DND-41 (cell line): ENCODE measurements at regions not wholly inside any gene's neighbourhood (a gene's known extent, or its start where the extent isn't known, plus 50 kb on each side); places are given as distances from the start of the nearest gene placed in this dataset.

Source experiments
- ATAC-seq: fragments of 200-7000 bp; cut with Tn5 transposase; 3 replicates; pipeline ENCODE4 v1.9.1; 2021; ENCODE audit warnings: low read depth; ENCODE audit not compliant: insufficient read depth
- DNase-seq: peaks from one replicate; pipeline ENCODE4 v3.0.0-alpha.2; 2020
- H2AFZ ChIP-seq: 2 replicates; pipeline ENCODE4 v1.6.0; 2012; ENCODE audit warnings: low read depth, low read length
- H3K27ac ChIP-seq: 2 replicates; pipeline ENCODE4 v1.5.1; 2012; ENCODE audit warnings: low read length, inconsistent platforms
- H3K27me3 ChIP-seq: fragments of 200-600 bp; sonication (generic); 2 replicates; pipeline ENCODE4 v1.6.0; 2012; ENCODE audit warnings: low read length, mild to moderate bottlenecking, inconsistent platforms; ENCODE audit not compliant: insufficient read depth, poor library complexity
- H3K36me3 ChIP-seq: 2 replicates; pipeline ENCODE4 v1.5.1; 2012; ENCODE audit warnings: low read length, inconsistent platforms; ENCODE audit not compliant: insufficient read depth
- H3K4me1 ChIP-seq: 2 replicates; pipeline ENCODE4 v1.5.1; 2012; ENCODE audit warnings: mild to moderate bottlenecking, low read length; ENCODE audit not compliant: insufficient read depth
- H3K4me2 ChIP-seq: 2 replicates; pipeline ENCODE4 v1.6.0; 2012; ENCODE audit warnings: mild to moderate bottlenecking, moderate library complexity, low read length, inconsistent platforms; ENCODE audit not compliant: insufficient read depth
- H3K4me3 ChIP-seq, 2 experiments: fragments of 200-600 bp in 1 of 2; shearing (Covaris generic) in 1 of 2; 2 replicates each; pipeline ENCODE4 v1.5.1; 2012 to 2016; ENCODE audit warnings: inconsistent platforms in 2 of 2, low read length in 2 of 2, mild to moderate bottlenecking in 2 of 2, low read depth in 1 of 2, moderate library complexity in 1 of 2
- H3K79me2 ChIP-seq: 2 replicates; pipeline ENCODE4 v1.6.0; 2012; ENCODE audit warnings: low read length, inconsistent platforms; ENCODE audit not compliant: insufficient read depth
- H3K9ac ChIP-seq: 2 replicates; pipeline ENCODE4 v1.6.0; 2012; ENCODE audit warnings: low read depth, mild to moderate bottlenecking, inconsistent platforms, low read length, moderate library complexity
- H3K9me3 ChIP-seq: 2 replicates; pipeline ENCODE4 v1.5.1; 2012; ENCODE audit warnings: low read length, moderate library complexity, mild to moderate bottlenecking, inconsistent platforms; ENCODE audit not compliant: insufficient read depth, severe bottlenecking
- H4K20me1 ChIP-seq: 2 replicates; pipeline ENCODE4 v1.6.0; 2012; ENCODE audit warnings: low read length; ENCODE audit not compliant: insufficient read depth
- EZH2 ChIP-seq: IDR thresholded peaks from 3 replicates; pipeline ENCODE4 v1.6.1; 2012; ENCODE audit warnings: borderline replicate concordance, low read depth, mild to moderate bottlenecking, moderate library complexity, low read length, inconsistent platforms; ENCODE audit not compliant: severe bottlenecking
- TF ChIP-seq, protein P1 (sequence below): IDR thresholded peaks from 2 replicates; pipeline ENCODE4 v1.5.1; 2012; ENCODE audit warnings: borderline replicate concordance, low read length, moderate library complexity, mild to moderate bottlenecking; ENCODE audit not compliant: poor library complexity, severe bottlenecking; ENCODE audit errors: extremely low read depth

DNA sequence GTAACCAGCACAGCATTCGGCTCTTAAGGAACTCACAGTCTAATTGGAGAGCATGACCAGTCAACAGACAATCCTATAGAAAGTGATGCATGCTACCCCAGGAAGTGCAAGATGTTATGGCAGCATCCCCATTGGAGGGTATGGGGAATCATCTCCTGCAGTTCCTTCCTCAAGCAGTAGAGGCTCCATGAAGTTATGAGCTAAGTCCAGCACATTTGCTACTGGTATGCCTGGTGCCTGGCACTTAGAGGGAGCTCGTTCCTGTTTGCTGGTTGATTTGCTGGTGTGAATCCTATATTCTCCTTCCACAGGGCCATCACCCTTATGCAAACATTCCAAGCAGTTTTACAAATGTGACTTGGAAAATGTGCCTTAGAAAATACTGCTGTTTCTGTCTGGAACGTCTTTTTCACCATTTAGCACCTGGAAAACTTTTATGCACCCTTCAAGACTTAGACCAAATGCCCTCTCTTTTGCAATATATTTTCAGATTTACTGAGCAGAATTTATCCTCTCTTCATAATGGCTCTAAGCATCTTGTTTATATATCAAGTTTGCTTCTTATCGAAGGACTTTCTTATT, 136.1 kb upstream of the WSCD2 start:
- TF ChIP-seq, protein P1, sequence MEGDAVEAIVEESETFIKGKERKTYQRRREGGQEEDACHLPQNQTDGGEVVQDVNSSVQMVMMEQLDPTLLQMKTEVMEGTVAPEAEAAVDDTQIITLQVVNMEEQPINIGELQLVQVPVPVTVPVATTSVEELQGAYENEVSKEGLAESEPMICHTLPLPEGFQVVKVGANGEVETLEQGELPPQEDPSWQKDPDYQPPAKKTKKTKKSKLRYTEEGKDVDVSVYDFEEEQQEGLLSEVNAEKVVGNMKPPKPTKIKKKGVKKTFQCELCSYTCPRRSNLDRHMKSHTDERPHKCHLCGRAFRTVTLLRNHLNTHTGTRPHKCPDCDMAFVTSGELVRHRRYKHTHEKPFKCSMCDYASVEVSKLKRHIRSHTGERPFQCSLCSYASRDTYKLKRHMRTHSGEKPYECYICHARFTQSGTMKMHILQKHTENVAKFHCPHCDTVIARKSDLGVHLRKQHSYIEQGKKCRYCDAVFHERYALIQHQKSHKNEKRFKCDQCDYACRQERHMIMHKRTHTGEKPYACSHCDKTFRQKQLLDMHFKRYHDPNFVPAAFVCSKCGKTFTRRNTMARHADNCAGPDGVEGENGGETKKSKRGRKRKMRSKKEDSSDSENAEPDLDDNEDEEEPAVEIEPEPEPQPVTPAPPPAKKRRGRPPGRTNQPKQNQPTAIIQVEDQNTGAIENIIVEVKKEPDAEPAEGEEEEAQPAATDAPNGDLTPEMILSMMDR, result peak; percentile 58
- TF ChIP-seq EZH2, result no peak
- no peak overlapping the region for H3K27ac ChIP-seq
- H3K36me3 ChIP-seq, result no peaks in the 10 kb centered on the region
- ATAC-seq (peak; percentile 64), DNase-seq (peak; percentile 20)
- H3K79me2 ChIP-seq, result no peaks in the 10 kb centered on the region
- no peak overlapping the region for H3K4me2 ChIP-seq
- H3K4me1 ChIP-seq, result no peaks in the 10 kb centered on the region
- no peak overlapping the region for H3K4me3 ChIP-seq
- H3K9ac ChIP-seq, result no peak overlapping the region
- H3K9me3 ChIP-seq, result no peaks in the 10 kb centered on the region
- H2AFZ ChIP-seq, result no peak overlapping the region
- H4K20me1 ChIP-seq, result no peaks in the 10 kb centered on the region
- no peaks in the 10 kb centered on the region for H3K27me3 ChIP-seq

DNA sequence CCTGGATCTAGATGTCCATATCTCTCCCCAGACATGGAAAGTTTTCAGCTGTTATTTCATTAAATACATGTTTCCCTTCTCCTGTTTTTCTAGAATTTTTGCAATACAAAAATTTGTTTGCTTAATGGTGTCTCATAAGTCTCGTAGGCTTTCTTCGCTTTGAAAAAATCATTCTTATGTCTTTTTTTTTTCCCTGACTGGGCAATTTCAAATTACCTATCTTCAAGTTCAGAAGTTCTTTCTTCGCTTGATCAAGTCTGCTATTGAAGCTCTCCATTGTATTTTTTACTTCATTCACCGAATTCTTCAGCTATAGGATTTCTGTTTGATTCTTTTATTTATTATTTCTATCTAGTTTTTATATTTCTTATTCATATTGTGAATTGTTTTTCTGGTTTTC, 130.2 kb upstream of the WSCD2 start:
- H3K9me3 ChIP-seq, result no peaks in the 10 kb centered on the region
- H3K9ac ChIP-seq, result no peak overlapping the region
- no peak for TF ChIP-seq EZH2
- TF ChIP-seq, protein P1, result no peak
- no peak overlapping the region for H3K4me2 ChIP-seq
- H3K36me3 ChIP-seq, result no peaks in the 10 kb centered on the region
- H2AFZ ChIP-seq, result no peak overlapping the region
- DNase-seq (no peak), ATAC-seq (no peak)
- no peak overlapping the region for H3K27ac ChIP-seq
- H4K20me1 ChIP-seq, result no peaks in the 10 kb centered on the region
- no peak overlapping the region for H3K4me3 ChIP-seq
- no peaks in the 10 kb centered on the region for H3K79me2 ChIP-seq
- H3K27me3 ChIP-seq, result no peaks in the 10 kb centered on the region
- H3K4me1 ChIP-seq, result no peaks in the 10 kb centered on the region

DNA sequence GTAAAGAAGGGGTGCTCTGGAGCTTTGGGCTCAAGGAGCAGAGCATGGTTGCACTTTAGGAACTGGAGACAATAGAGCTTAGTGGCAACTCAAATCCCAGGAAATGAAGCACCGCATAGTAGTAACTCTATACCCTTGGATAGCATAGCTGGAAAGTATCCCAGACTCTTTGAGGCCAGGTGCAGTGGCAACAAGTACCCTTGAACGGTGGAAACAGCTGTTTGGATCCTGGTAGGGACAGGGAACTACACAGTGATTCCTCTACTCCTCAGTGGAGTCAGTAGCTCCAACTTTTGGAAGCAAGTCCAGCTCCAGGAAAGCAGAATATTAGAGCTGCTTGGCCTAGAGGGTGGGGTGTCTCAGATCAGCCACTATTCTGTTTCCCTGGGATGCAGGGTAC, 129.0 kb upstream of the WSCD2 start:
- H3K4me3 ChIP-seq, result no peak overlapping the region
- no peaks in the 10 kb centered on the region for H3K36me3 ChIP-seq
- H4K20me1 ChIP-seq, result no peaks in the 10 kb centered on the region
- no peak overlapping the region for H2AFZ ChIP-seq
- no peaks in the 10 kb centered on the region for H3K27me3 ChIP-seq
- no peak overlapping the region for H3K27ac ChIP-seq
- no peaks in the 10 kb centered on the region for H3K4me1 ChIP-seq
- no peak for DNase-seq
- H3K79me2 ChIP-seq, result no peaks in the 10 kb centered on the region
- ATAC-seq, result no peak
- no peak for TF ChIP-seq EZH2
- TF ChIP-seq, protein P1, result no peak
- H3K9ac ChIP-seq, result no peak overlapping the region
- H3K4me2 ChIP-seq, result no peak overlapping the region
- no peaks in the 10 kb centered on the region for H3K9me3 ChIP-seq

DNA sequence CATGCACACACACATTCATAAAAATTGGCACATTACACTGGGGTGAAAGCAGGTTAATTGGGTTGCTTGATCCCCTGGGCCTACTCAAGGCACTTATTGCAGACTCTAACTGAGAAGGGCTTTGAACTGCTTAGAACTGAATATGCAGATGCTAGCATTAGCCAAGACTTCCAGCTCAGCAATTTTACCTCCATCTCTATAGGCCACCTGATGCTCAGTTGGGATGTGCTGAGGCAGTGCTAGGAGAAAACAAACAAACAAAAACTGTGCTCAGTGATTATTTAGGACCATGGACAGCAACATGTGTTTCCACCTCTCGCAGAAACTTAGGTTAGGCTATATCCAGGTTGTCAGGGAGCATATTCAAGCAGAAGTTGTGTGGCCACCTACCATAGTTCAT, 124.8 kb upstream of the WSCD2 start:
- Histone ChIP-seq H3K36me3 (no peaks in the 10 kb centered on the region), H4K20me1 (no peaks in the 10 kb centered on the region), H3K4me3 (no peak overlapping the region), H3K79me2 (no peaks in the 10 kb centered on the region), H2AFZ (no peak overlapping the region), H3K27me3 (no peaks in the 10 kb centered on the region), H3K9ac (no peak overlapping the region), H3K4me1 (no peaks in the 10 kb centered on the region), H3K9me3 (no peaks in the 10 kb centered on the region), H3K27ac (no peak overlapping the region), H3K4me2 (no peak overlapping the region)
- TF ChIP-seq, protein P1, result no peak
- no peak for TF ChIP-seq EZH2
- ATAC-seq, result no peak
- peak; percentile 5 for DNase-seq
